IMR-90 (cell line): ENCODE measurements at regions not wholly inside any gene's neighbourhood (a gene's known extent, or its start where the extent isn't known, plus 50 kb on each side); places are given as distances from the start of the nearest gene placed in this dataset.

Experiments
- ATAC-seq: fragments of 200-7000 bp; cut with Tn5 transposase; 2 replicates; pipeline ENCODE4 v1.9.1; 2020; ENCODE audit warnings: low read depth, mild to moderate bottlenecking, moderate library complexity
- BruUV-seq: library from RNA; stranded (reverse); fragments of 400-500 nt; replicated peaks from 2 replicates; lab custom pipeline; 2021; lab: Mats Ljungman, UMichigan
- CTCF ChIA-PET: fragments of 300-600 bp; formaldehyde crosslinking; extraction: SDS; loops from one replicate; lab custom pipeline; 2021; ENCODE audit warnings: antibody characterized with exemption; lab: Yijun Ruan, JAX
- POLR2A ChIA-PET: fragments of 300-600 bp; sonication (Branson Sonifier 250); formaldehyde crosslinking; loops from one replicate; lab custom pipeline; 2022; ENCODE audit warnings: antibody characterized with exemption; ENCODE audit not compliant: unreplicated experiment; lab: Charles Lee
- DNase-seq: peaks from one replicate; pipeline ENCODE4 v3.0.0; 2013
- H2AFZ ChIP-seq: replicated peaks from 2 replicates; pipeline ENCODE3; 2013; ENCODE audit warnings: low read length, mild to moderate bottlenecking; ENCODE audit not compliant: poor library complexity
- H2AK5ac ChIP-seq: 2 replicates; pipeline ENCODE4 v1.6.1; 2013; ENCODE audit warnings: low read depth, low read length, inconsistent platforms
- H2AK9ac ChIP-seq: replicated peaks from 2 replicates; pipeline ENCODE3; 2013; ENCODE audit warnings: mild to moderate bottlenecking, low read depth, low read length, moderate library complexity; ENCODE audit not compliant: poor library complexity
- H2BK120ac ChIP-seq: 2 replicates; pipeline ENCODE4 v1.6.1; 2013; ENCODE audit warnings: low read depth, low read length, inconsistent platforms
- H2BK15ac ChIP-seq: 3 replicates; pipeline ENCODE4 v1.6.1; 2013; ENCODE audit warnings: low read depth, low read length, inconsistent platforms
- H2BK20ac ChIP-seq: 2 replicates; pipeline ENCODE4 v1.6.1; 2013; ENCODE audit warnings: low read depth, mild to moderate bottlenecking, inconsistent platforms, low read length, moderate library complexity
- H2BK5ac ChIP-seq: 2 replicates; pipeline ENCODE4 v1.6.1; 2013; ENCODE audit warnings: mild to moderate bottlenecking, low read depth, low read length, inconsistent platforms; ENCODE audit not compliant: poor library complexity, severe bottlenecking
- H3K14ac ChIP-seq: replicated peaks from 2 replicates; pipeline ENCODE4 v1.6.1; 2013; ENCODE audit warnings: low read depth, low read length, inconsistent platforms
- H3K18ac ChIP-seq: 2 replicates; pipeline ENCODE4 v1.6.1; 2013; ENCODE audit warnings: low read depth, low read length, control low read depth
- H3K23ac ChIP-seq: 2 replicates; pipeline ENCODE4 v1.6.1; 2013; ENCODE audit warnings: low read depth, low read length, inconsistent platforms
- H3K27ac ChIP-seq: 2 replicates; pipeline ENCODE4 v1.5.1; 2013; ENCODE audit warnings: mild to moderate bottlenecking, control low read depth, low read length; ENCODE audit not compliant: insufficient read depth
- H3K27me3 ChIP-seq: 2 replicates; pipeline ENCODE4 v1.6.1; 2013; ENCODE audit warnings: low read length; ENCODE audit not compliant: control insufficient read depth, insufficient read depth
- H3K36me3 ChIP-seq: 2 replicates; pipeline ENCODE4 v1.6.1; 2013; ENCODE audit warnings: low read length, mixed read lengths; ENCODE audit not compliant: control insufficient read depth, insufficient read depth
- H3K4ac ChIP-seq: 2 replicates; pipeline ENCODE4 v1.6.1; 2013; ENCODE audit warnings: low read depth, low read length, inconsistent platforms
- H3K4me1 ChIP-seq: 2 replicates; pipeline ENCODE4 v1.6.1; 2013; ENCODE audit warnings: low read length, mixed read lengths; ENCODE audit not compliant: control insufficient read depth, insufficient read depth
- H3K4me2 ChIP-seq: 2 replicates; pipeline ENCODE4 v1.6.1; 2013; ENCODE audit warnings: low read depth, mild to moderate bottlenecking, control low read depth, low read length, moderate library complexity
- H3K4me3 ChIP-seq: 2 replicates; pipeline ENCODE4 v1.5.1; 2013; ENCODE audit warnings: low read depth, mild to moderate bottlenecking, control low read depth, low read length, moderate library complexity; ENCODE audit not compliant: insufficient read depth
- H3K56ac ChIP-seq: 2 replicates; pipeline ENCODE4 v1.6.1; 2013; ENCODE audit warnings: low read length, inconsistent platforms; ENCODE audit not compliant: insufficient read depth; ENCODE audit errors: extremely low read depth
- H3K79me1 ChIP-seq, 2 experiments: 2 replicates each; pipeline ENCODE4 v1.6.1; 2013; ENCODE audit warnings: low read length in 2 of 2, inconsistent platforms in 1 of 2, low read depth in 1 of 2
- H3K9ac ChIP-seq: 2 replicates; pipeline ENCODE4 v1.6.1; 2013; ENCODE audit warnings: low read depth, low read length, control low read depth
- H3K9me1 ChIP-seq: 2 replicates; pipeline ENCODE4 v1.6.1; 2013; ENCODE audit warnings: low read length, inconsistent platforms; ENCODE audit not compliant: insufficient read depth
- H3K9me3 ChIP-seq: 2 replicates; pipeline ENCODE4 v1.6.1; 2013; ENCODE audit warnings: low read length; ENCODE audit not compliant: control insufficient read depth, insufficient read depth
- H4K20me1 ChIP-seq: 2 replicates; pipeline ENCODE4 v1.6.1; 2013; ENCODE audit warnings: low read length, inconsistent platforms; ENCODE audit not compliant: insufficient read depth
- H4K5ac ChIP-seq: 2 replicates; pipeline ENCODE4 v1.6.1; 2013; ENCODE audit warnings: mild to moderate bottlenecking, low read depth, low read length, control low read depth
- H4K8ac ChIP-seq, 2 experiments: 2 replicates each; pipeline ENCODE4 v1.6.1; 2013; ENCODE audit warnings: low read depth in 2 of 2, low read length in 2 of 2, control low read depth in 1 of 2, inconsistent platforms in 1 of 2
- H4K91ac ChIP-seq: 2 replicates; pipeline ENCODE4 v1.6.1; 2013; ENCODE audit warnings: low read depth, low read length, inconsistent platforms; ENCODE audit not compliant: insufficient read depth
- FOS ChIP-seq: fragments of 150-350 bp; IDR thresholded peaks from 2 replicates; pipeline ENCODE4 v1.6.1; 2016; ENCODE audit warnings: low read depth, low read length
- MAFK ChIP-seq: IDR thresholded peaks from 2 replicates; pipeline ENCODE4 v1.6.1; 2012; ENCODE audit warnings: low read depth, low read length, improper control_type of control experiment
- MAZ ChIP-seq: IDR thresholded peaks from 2 replicates; pipeline ENCODE4 v1.6.1; 2012; ENCODE audit warnings: low read depth, mild to moderate bottlenecking, low read length, improper control_type of control experiment, moderate library complexity, borderline replicate concordance
- MXI1 ChIP-seq: IDR thresholded peaks from 2 replicates; pipeline ENCODE4 v1.6.1; 2012; ENCODE audit warnings: low read depth, mild to moderate bottlenecking, low read length, moderate library complexity, borderline replicate concordance
- NFE2L2 ChIP-seq: fragments of 150-350 bp; IDR thresholded peaks from 2 replicates; pipeline ENCODE4 v1.6.1; 2016; ENCODE audit warnings: low read depth, mild to moderate bottlenecking, low read length
- RAD21 ChIP-seq: IDR thresholded peaks from 2 replicates; pipeline ENCODE4 v1.6.1; 2012; ENCODE audit warnings: low read length, improper control_type of control experiment
- RCOR1 ChIP-seq: IDR thresholded peaks from 2 replicates; pipeline ENCODE4 v1.6.1; 2012; ENCODE audit warnings: mild to moderate bottlenecking, low read length, improper control_type of control experiment; ENCODE audit not compliant: insufficient replicate concordance
- RFX5 ChIP-seq: IDR thresholded peaks from 2 replicates; pipeline ENCODE4 v1.8.0; 2012; ENCODE audit warnings: low read depth, mild to moderate bottlenecking, low read length, moderate library complexity
- SMC3 ChIP-seq: fragments of 150-350 bp; IDR thresholded peaks from 2 replicates; pipeline ENCODE4 v1.6.1; 2016; ENCODE audit warnings: low read depth, mild to moderate bottlenecking, antibody characterized with exemption, low read length, moderate library complexity
- WGBS, 2 experiments: methylation state at CpG; one replicate each; pipeline versions ENCODE4 v1.1.5 to v1.1.7; 2013; ENCODE audit warnings: missing lambda C conversion rate in 2 of 2; ENCODE audit not compliant: insufficient read length in 1 of 2; ENCODE audit errors: extremely low coverage in 2 of 2; 5-methylcytosine and 5-hydroxymethylcytosine counted together
- dilution Hi-C: fragments of 300-500 bp; cut with HindIII; formaldehyde crosslinking; loops from one replicate; pipeline ENCODE4 v1.14.3; 2018; ENCODE audit warnings: low sequenced_read_pairs; ENCODE audit not compliant: unreplicated experiment
- in situ Hi-C: fragments of 300-500 bp; cut with MboI; formaldehyde crosslinking; loops from 3 replicates; pipeline ENCODE4 v1.14.3; 2019; ENCODE audit warnings: low sequenced_read_pairs, inconsistent platforms, mixed read lengths
- intact Hi-C: fragments of 100-400 bp; cut with micrococcal nuclease; formaldehyde crosslinking; loops from 2 replicates; pipeline ENCODE4 v1.10.0; 2022
- TF ChIP-seq, protein P1 (sequence below): conservative IDR thresholded peaks from 2 replicates; pipeline ENCODE4 v1.5.1; 2012; ENCODE audit warnings: mild to moderate bottlenecking, low read depth, low read length, improper control_type of control experiment
- TF ChIP-seq, protein P2 (sequence below): fragments of 150-350 bp; IDR thresholded peaks from 2 replicates; pipeline ENCODE4 v1.6.1; 2017; ENCODE audit warnings: mild to moderate bottlenecking, antibody characterized with exemption, low read length, low read depth

DNA sequence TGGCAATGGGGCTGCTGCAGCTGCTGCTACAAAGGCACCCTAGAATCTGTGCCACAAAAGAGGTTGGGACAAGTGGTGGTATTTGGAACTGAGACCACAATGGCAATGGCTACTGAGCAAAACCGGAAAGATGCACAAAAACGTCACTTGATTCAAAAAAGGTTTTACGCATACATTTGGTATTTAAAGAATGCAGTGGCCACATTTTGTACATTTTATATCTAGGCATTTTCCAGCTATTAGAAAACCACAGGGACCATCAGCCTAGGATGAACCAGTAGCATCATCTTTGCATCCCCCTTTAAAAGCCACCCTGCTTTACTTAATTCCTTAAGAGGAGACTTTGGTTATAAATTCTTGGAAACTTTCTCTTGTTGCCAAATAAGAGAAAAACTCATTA lies 104.8 kb upstream of the CXCL13 start:
- no TSS peak for BruUV-seq
- POLR2A ChIA-PET: no interaction called here
- CTCF ChIA-PET: interaction anchor here (1.1 kb wide), 1 partner anchor 18 kb away, joined by 3 read pairs; no protein-coding TSS in a partner anchor

More for the DNA sequence above, 104.8 kb upstream of the CXCL13 start:
- no peak overlapping the region for H3K27ac ChIP-seq
- no peaks in the 10 kb centered on the region for H3K27me3 ChIP-seq
- in situ Hi-C loops: no loop called here
- H3K4me3 ChIP-seq: no peak overlapping the region
- no peak overlapping the region for H2BK5ac ChIP-seq
- no peak overlapping the region for H3K23ac ChIP-seq
- no peak overlapping the region for H3K4me2 ChIP-seq
- no peaks in the 10 kb centered on the region for H4K20me1 ChIP-seq
- no peak overlapping the region for H4K91ac ChIP-seq
- H3K36me3 ChIP-seq: no peaks in the 10 kb centered on the region
- no peaks in the 10 kb centered on the region for H3K9me3 ChIP-seq
- H3K79me1 ChIP-seq: no peaks in the 10 kb centered on the region
- H4K5ac ChIP-seq: no peak overlapping the region
- H3K14ac ChIP-seq: no peak overlapping the region
- H3K9me1 ChIP-seq: no peaks in the 10 kb centered on the region
- WGBS, 2 experiments: no CpG with 5 or more reads among the region's 3 CpGs
- no peak overlapping the region for H3K56ac ChIP-seq
- H2AK5ac ChIP-seq: no peak overlapping the region
- no peak overlapping the region for H3K9ac ChIP-seq
- no peak overlapping the region for H2BK15ac ChIP-seq
- H2BK20ac ChIP-seq: no peak overlapping the region
- no peak overlapping the region for H2AK9ac ChIP-seq
- TF ChIP-seq NFE2L2 (no peak), RCOR1 (no peak), RFX5 (no peak), RAD21 (no peak), SMC3 (no peak), FOS (no peak), MXI1 (no peak), MAZ (no peak), MAFK (no peak)
- TF ChIP-seq, protein P1, sequence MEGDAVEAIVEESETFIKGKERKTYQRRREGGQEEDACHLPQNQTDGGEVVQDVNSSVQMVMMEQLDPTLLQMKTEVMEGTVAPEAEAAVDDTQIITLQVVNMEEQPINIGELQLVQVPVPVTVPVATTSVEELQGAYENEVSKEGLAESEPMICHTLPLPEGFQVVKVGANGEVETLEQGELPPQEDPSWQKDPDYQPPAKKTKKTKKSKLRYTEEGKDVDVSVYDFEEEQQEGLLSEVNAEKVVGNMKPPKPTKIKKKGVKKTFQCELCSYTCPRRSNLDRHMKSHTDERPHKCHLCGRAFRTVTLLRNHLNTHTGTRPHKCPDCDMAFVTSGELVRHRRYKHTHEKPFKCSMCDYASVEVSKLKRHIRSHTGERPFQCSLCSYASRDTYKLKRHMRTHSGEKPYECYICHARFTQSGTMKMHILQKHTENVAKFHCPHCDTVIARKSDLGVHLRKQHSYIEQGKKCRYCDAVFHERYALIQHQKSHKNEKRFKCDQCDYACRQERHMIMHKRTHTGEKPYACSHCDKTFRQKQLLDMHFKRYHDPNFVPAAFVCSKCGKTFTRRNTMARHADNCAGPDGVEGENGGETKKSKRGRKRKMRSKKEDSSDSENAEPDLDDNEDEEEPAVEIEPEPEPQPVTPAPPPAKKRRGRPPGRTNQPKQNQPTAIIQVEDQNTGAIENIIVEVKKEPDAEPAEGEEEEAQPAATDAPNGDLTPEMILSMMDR: no peak
- TF ChIP-seq, protein P2, sequence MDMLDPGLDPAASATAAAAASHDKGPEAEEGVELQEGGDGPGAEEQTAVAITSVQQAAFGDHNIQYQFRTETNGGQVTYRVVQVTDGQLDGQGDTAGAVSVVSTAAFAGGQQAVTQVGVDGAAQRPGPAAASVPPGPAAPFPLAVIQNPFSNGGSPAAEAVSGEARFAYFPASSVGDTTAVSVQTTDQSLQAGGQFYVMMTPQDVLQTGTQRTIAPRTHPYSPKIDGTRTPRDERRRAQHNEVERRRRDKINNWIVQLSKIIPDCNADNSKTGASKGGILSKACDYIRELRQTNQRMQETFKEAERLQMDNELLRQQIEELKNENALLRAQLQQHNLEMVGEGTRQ: no peak
- H2AFZ ChIP-seq: no peak overlapping the region
- H3K4ac ChIP-seq: no peak overlapping the region
- ATAC-seq (no peak), DNase-seq (no peak)
- intact Hi-C loops: no loop called here
- H3K4me1 ChIP-seq: no peaks in the 10 kb centered on the region
- H3K18ac ChIP-seq: no peak overlapping the region
- no peak overlapping the region for H4K8ac ChIP-seq
- dilution Hi-C loops: no loop called here
- no peak overlapping the region for H2BK120ac ChIP-seq
